ENCODE measurements at regions not wholly inside any gene's neighbourhood (a gene's known extent, or its start where the extent isn't known, plus 50 kb on each side); places are given as distances from the start of the nearest gene placed in this dataset.
"Not testable (repeated sequence)": the region's sequence is repeated elsewhere in the genome, so short reads cannot be mapped to it uniquely, and the experiment has no call there.

DNA sequence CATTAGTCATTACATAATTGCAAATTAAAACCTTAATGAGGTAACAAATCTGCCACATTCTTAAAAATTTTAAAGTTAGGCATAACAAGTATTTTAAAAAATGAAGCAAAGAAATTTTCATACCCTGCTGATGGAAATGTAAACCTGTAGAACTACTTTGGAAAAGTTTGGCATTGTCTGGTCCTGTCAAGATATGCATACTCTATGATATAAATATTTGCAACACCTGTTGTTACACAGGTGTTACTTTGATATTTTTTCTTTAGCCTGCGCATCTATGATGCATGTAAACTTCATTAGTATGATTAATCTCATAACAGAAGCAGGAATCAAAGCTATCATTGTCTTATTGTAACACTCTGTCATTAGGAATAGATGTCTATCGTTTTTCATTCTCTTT, 634.3 kb downstream of the TRIB2 start:
- no peak for DNase-seq
- intact Hi-C loops (cut with DNase I; ENCODE audit: low total_unique reads), result no loop called here
- H3K27me3 ChIP-seq, result no peaks in the 10 kb centered on the region
- TF ChIP-seq, protein P1, sequence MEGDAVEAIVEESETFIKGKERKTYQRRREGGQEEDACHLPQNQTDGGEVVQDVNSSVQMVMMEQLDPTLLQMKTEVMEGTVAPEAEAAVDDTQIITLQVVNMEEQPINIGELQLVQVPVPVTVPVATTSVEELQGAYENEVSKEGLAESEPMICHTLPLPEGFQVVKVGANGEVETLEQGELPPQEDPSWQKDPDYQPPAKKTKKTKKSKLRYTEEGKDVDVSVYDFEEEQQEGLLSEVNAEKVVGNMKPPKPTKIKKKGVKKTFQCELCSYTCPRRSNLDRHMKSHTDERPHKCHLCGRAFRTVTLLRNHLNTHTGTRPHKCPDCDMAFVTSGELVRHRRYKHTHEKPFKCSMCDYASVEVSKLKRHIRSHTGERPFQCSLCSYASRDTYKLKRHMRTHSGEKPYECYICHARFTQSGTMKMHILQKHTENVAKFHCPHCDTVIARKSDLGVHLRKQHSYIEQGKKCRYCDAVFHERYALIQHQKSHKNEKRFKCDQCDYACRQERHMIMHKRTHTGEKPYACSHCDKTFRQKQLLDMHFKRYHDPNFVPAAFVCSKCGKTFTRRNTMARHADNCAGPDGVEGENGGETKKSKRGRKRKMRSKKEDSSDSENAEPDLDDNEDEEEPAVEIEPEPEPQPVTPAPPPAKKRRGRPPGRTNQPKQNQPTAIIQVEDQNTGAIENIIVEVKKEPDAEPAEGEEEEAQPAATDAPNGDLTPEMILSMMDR (IDR thresholded peaks at IDR 0.05), result no peak
- TF ChIP-seq POLR2A (IDR thresholded peaks at IDR 0.05), result no peak
- no peaks in the 10 kb centered on the region for H3K9me3 ChIP-seq
- no peaks in the 10 kb centered on the region for H3K36me3 ChIP-seq (ENCODE audit: low read depth, missing control alignments)
- H3K4me1 ChIP-seq, result no peaks in the 10 kb centered on the region
- WGBS, 2 donors, result 80 to 86% methylated on average over 2 of the region's 2 CpGs
- H3K27ac ChIP-seq, result no peak overlapping the region
- H3K4me3 ChIP-seq, result no peak overlapping the region

DNA sequence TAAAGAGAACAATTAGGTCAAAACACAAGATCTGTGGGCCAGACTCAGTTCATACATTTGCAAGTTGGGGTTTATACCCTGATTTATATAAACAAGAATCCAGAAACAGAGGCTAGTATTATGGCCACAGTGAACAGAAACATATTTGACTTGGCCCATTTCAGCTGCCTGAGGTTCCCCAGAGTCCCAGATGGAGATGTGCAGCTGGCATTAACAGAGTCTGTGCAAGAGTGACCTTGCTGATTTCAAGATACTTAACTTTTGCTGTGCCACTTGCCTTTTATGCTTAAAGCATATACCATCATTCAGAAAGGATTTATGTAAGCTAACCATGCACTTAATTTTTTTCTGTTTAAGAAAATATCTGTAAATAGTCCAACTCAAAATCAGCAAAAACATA, 636.3 kb downstream of the TRIB2 start:
- Histone ChIP-seq H3K4me1 (no peaks in the 10 kb centered on the region), H3K4me3 (no peak overlapping the region), H3K27ac (no peak overlapping the region), H3K27me3 (no peaks in the 10 kb centered on the region), H3K9me3 (no peaks in the 10 kb centered on the region), H3K36me3 (ENCODE audit: low read depth, missing control alignments) (no peaks in the 10 kb centered on the region)
- intact Hi-C loops (cut with DNase I; ENCODE audit: low total_unique reads), result no loop called here
- TF ChIP-seq, protein P1 (IDR thresholded peaks at IDR 0.05), result no peak
- TF ChIP-seq POLR2A (IDR thresholded peaks at IDR 0.05), result no peak
- no peak for DNase-seq

DNA sequence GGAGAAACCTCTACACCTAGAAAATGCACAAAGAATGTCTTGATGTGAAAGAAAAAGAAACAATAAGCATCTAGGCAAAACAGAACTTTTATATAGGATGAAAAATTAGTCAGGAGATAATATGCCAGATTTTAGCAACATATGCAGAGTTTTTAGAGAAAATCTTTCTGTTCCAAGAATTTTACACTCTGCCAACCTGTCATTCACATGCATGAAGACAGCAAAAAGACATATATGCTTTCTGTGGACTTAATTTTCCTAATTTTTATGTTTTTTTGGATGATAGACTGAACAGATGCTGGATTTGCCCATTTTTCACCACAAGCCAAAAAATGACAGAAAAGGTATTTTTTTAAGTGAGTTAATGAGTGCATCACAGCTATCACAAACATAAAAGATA, 637.3 kb downstream of the TRIB2 start:
- Histone ChIP-seq H3K36me3 (ENCODE audit: low read depth, missing control alignments) (no peaks in the 10 kb centered on the region), H3K27ac (no peak overlapping the region), H3K4me3 (no peak overlapping the region), H3K27me3 (no peaks in the 10 kb centered on the region), H3K9me3 (no peaks in the 10 kb centered on the region), H3K4me1 (no peaks in the 10 kb centered on the region)
- intact Hi-C loops (cut with DNase I; ENCODE audit: low total_unique reads), result no loop called here
- DNase-seq, result no peak
- TF ChIP-seq POLR2A (IDR thresholded peaks at IDR 0.05), result no peak
- TF ChIP-seq, protein P1 (IDR thresholded peaks at IDR 0.05), result no peak

DNA sequence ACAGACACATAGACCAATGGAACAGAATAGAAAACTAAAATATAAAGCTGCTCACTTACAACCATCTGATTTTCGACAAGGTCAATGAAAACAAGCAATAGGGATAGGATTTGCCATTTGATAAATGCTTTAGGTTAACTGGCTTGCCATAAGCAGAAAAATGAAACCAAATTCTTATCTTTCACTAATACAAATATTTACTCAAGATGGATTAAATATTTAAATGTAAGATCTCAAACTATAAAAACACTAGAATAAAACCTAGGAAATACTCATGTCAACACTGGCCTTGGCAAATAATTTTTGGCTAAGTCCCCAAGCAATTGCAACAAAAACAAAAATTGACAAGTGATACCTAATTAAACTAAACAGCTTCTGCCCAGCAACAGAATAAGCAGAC, 665.2 kb downstream of the TRIB2 start:
- intact Hi-C loops (cut with DNase I; ENCODE audit: low total_unique reads); H3K27me3 ChIP-seq; H3K27ac ChIP-seq; H3K36me3 ChIP-seq (ENCODE audit: low read depth, missing control alignments); H3K4me3 ChIP-seq; DNase-seq; H3K4me1 ChIP-seq; H3K9me3 ChIP-seq: not testable (repeated sequence)
- 76 to 79% methylated on average over 1 of the region's 1 CpG for WGBS, 2 donors

DNA sequence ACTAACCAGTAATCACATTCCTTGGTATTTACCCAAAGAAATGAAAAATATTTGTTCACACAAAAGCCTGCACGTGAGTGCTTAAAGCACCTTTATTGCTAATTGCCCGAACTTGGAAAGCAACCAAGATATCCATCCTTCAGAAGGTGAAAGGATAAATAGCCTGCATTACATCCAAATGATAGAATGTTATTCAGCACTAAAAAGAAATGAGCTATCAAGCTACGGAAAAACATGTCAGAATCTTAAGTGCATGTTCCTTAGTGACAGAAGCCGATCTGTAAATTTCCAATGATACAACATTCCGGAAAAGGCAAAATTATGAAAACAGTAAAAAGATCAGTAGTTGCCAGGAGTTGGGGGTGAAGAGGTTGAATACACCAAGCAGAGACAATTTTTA, 672.4 kb downstream of the TRIB2 start:
- H3K4me1 ChIP-seq; DNase-seq; intact Hi-C loops (cut with DNase I; ENCODE audit: low total_unique reads); H3K36me3 ChIP-seq (ENCODE audit: low read depth, missing control alignments); H3K27me3 ChIP-seq; H3K4me3 ChIP-seq; H3K9me3 ChIP-seq; H3K27ac ChIP-seq: not testable (repeated sequence)
- 87 to 91% methylated on average over 5 of the region's 5 CpGs for WGBS, 2 donors

DNA sequence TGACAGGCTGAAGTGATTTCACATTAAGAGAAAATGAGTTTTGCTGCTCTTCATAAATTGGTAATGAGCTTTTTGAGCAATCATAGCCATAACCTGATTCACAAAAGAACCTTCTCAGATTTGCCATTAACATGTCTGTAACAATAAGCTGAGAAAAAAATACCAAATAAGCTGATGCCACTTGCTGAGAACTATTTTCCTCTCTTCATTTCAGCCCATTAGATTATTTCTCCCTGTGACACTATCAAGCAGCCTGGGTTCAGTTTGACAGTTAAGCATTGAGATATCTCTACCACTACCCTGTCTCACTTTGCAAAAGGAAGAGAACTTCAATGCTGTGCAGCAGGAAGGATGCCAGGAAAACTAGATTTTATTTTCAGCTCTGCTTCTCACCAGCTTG, 673.9 kb downstream of the TRIB2 start:
- no peak overlapping the region for H3K27ac ChIP-seq
- no peak for DNase-seq
- intact Hi-C loops (cut with DNase I; ENCODE audit: low total_unique reads), result no loop called here
- no peak for TF ChIP-seq POLR2A (IDR thresholded peaks at IDR 0.05)
- TF ChIP-seq, protein P1 (IDR thresholded peaks at IDR 0.05), result no peak
- no peaks in the 10 kb centered on the region for H3K27me3 ChIP-seq
- H3K36me3 ChIP-seq (ENCODE audit: low read depth, missing control alignments), result no peaks in the 10 kb centered on the region
- H3K4me3 ChIP-seq, result no peak overlapping the region
- H3K4me1 ChIP-seq, result no peaks in the 10 kb centered on the region
- H3K9me3 ChIP-seq, result no peaks in the 10 kb centered on the region

All from testis (tissue), 2 donors.